Left forelimb (tissue), 1 donor: ENCODE measurements at regions not wholly inside any gene's neighbourhood (a gene's known extent, or its start where the extent isn't known, plus 50 kb on each side); places are given as distances from the start of the nearest gene placed in this dataset.

Experiments used
- DNase-seq: peaks from one replicate; pipeline ENCODE4 v3.0.0-alpha.2; 2018; ENCODE audit warnings: low spot score

- DNase-seq: no peak
Measured at GRCh38 chr13:53499576-53500133, 471.0 kb downstream of the OLFM4 start.

GRCh38 chr13:53501387-53501786 lies 472.8 kb downstream of the OLFM4 start:
- no peak for DNase-seq

- DNase-seq: no peak
Measured at GRCh38 chr13:53507741-53508140, 479.1 kb downstream of the OLFM4 start.

GRCh38 chr13:53512635-53513034 lies 484.0 kb downstream of the OLFM4 start:
- DNase-seq: no peak

GRCh38 chr13:53513226-53513625 lies 484.6 kb downstream of the OLFM4 start:
- DNase-seq: no peak

GRCh38 chr13:53520132-53520531 lies 491.5 kb downstream of the OLFM4 start:
- DNase-seq: no peak

GRCh38 chr13:53522034-53522433 lies 493.4 kb downstream of the OLFM4 start:
- DNase-seq: no peak

- no peak for DNase-seq
Measured at GRCh38 chr13:53537586-53537985, 509.0 kb downstream of the OLFM4 start.

- DNase-seq: no peak
Measured at GRCh38 chr13:53545340-53545941, 516.8 kb downstream of the OLFM4 start.

- no peak for DNase-seq
Measured at GRCh38 chr13:53560556-53560955, 531.9 kb downstream of the OLFM4 start.

- DNase-seq: no peak
Measured at GRCh38 chr13:53562419-53562818, 533.8 kb downstream of the OLFM4 start.

GRCh38 chr13:53568491-53568890 lies 539.9 kb downstream of the OLFM4 start:
- no peak for DNase-seq

- no peak for DNase-seq
Measured at GRCh38 chr13:53569453-53569852, 540.8 kb downstream of the OLFM4 start.

- no peak for DNase-seq
Measured at GRCh38 chr13:53601113-53601512, 572.5 kb downstream of the OLFM4 start.

GRCh38 chr13:53605326-53605725 lies 576.7 kb downstream of the OLFM4 start:
- no peak for DNase-seq

- DNase-seq: no peak
Measured at GRCh38 chr13:53612200-53612599, 583.6 kb downstream of the OLFM4 start.

GRCh38 chr13:53622456-53622855 lies 593.8 kb downstream of the OLFM4 start:
- DNase-seq: no peak

- DNase-seq: no peak
Measured at GRCh38 chr13:53623146-53623545, 594.5 kb downstream of the OLFM4 start.

GRCh38 chr13:53631511-53631910 lies 602.9 kb downstream of the OLFM4 start:
- no peak for DNase-seq

GRCh38 chr13:53638040-53638439 lies 609.4 kb downstream of the OLFM4 start:
- DNase-seq: no peak

- no peak for DNase-seq
Measured at GRCh38 chr13:53642306-53642705, 613.7 kb downstream of the OLFM4 start.

- DNase-seq: no peak
Measured at GRCh38 chr13:53648673-53649072, 620.1 kb downstream of the OLFM4 start.

GRCh38 chr13:53672005-53672404 lies 643.4 kb downstream of the OLFM4 start:
- DNase-seq: no peak

- no peak for DNase-seq
Measured at GRCh38 chr13:53683146-53683545, 654.5 kb downstream of the OLFM4 start.
